ENCODE measurements at regions not wholly inside any gene's neighbourhood (a gene's known extent, or its start where the extent isn't known, plus 50 kb on each side); places are given as distances from the start of the nearest gene placed in this dataset.

- TF ChIP-seq USF2 (IDR thresholded peaks at IDR 0.05): no peak
- TF ChIP-seq KDM1A (IDR thresholded peaks at IDR 0.05; ENCODE audit: low read depth): no peak
- TF ChIP-seq RCOR1 (IDR thresholded peaks at IDR 0.05; ENCODE audit: low read depth, low read length): no peak
- TF ChIP-seq PHF8 (IDR thresholded peaks at IDR 0.05; ENCODE audit: borderline replicate concordance, low read depth): no peak
- no peak for TF ChIP-seq CTCF (IDR thresholded peaks at IDR 0.05)
- no peak for TF ChIP-seq POLR2A (IDR thresholded peaks at IDR 0.05; ENCODE audit: low read length)
- no peak for TF ChIP-seq REST (IDR thresholded peaks at IDR 0.05)
- no peak for TF ChIP-seq RAD21 (conservative IDR thresholded peaks at IDR 0.05 in 1 of 2, IDR thresholded peaks at IDR 0.05 in 1 of 2)
- TF ChIP-seq CBX2 (IDR thresholded peaks at IDR 0.05; ENCODE audit: borderline replicate concordance, low read depth): no peak
These were observed 181.1 kb upstream of the HMGA2 start for GRCh38 chr12:65643171-65643570.

Data from A549 (cell line).